GM18867 (cell line): ENCODE measurements at regions not wholly inside any gene's neighbourhood (a gene's known extent, or its start where the extent isn't known, plus 50 kb on each side); places are given as distances from the start of the nearest gene placed in this dataset.

ENCODE experiments used
- ATAC-seq: cut with Tn5 transposase; IDR thresholded peaks from one replicate; pipeline ENCODE4 v1.9.1; 2021; ENCODE audit warnings: mild to moderate bottlenecking, moderate library complexity; ENCODE audit not compliant: unreplicated experiment

- no peak for ATAC-seq
Measured at GRCh38 chr20:1798982-1799381, 96.2 kb upstream of the SIRPA start.

- ATAC-seq = no peak
Measured at GRCh38 chr20:1793821-1794220, 101.4 kb upstream of the SIRPA start.

GRCh38 chr20:1792274-1792673, 102.9 kb upstream of the SIRPA start:
- ATAC-seq = no peak

- no peak for ATAC-seq
Measured at GRCh38 chr20:1790386-1790785, 104.8 kb upstream of the SIRPA start.

GRCh38 chr20:1788044-1788443, 107.2 kb upstream of the SIRPA start:
- no peak for ATAC-seq

- ATAC-seq = no peak
Measured at GRCh38 chr20:1786486-1786885, 108.7 kb upstream of the SIRPA start.

- no peak for ATAC-seq
Measured at GRCh38 chr20:1784586-1784985, 110.6 kb upstream of the SIRPA start.

- ATAC-seq = no peak
Measured at GRCh38 chr20:1783245-1783644, 112.0 kb upstream of the SIRPA start.

GRCh38 chr20:1782181-1782580, 113.0 kb upstream of the SIRPA start:
- ATAC-seq = no peak

GRCh38 chr20:1779567-1779966, 115.6 kb upstream of the SIRPA start:
- no peak for ATAC-seq

GRCh38 chr20:1778338-1778737, 116.9 kb upstream of the SIRPA start:
- ATAC-seq = no peak

- peak; percentile 21 for ATAC-seq
Measured at GRCh38 chr20:1777476-1777820, 117.8 kb upstream of the SIRPA start.

- ATAC-seq = peak; percentile 82
Measured at GRCh38 chr20:1776681-1777475, 118.3 kb upstream of the SIRPA start.

- no peak for ATAC-seq
Measured at GRCh38 chr20:1775117-1775516, 117.5 kb upstream of the SIRPG start.

- no peak for ATAC-seq
Measured at GRCh38 chr20:1774479-1774878, 116.9 kb upstream of the SIRPG start.

- no peak for ATAC-seq
Measured at GRCh38 chr20:1773816-1774215, 116.2 kb upstream of the SIRPG start.

GRCh38 chr20:1769491-1769890, 111.9 kb upstream of the SIRPG start:
- ATAC-seq = no peak

GRCh38 chr20:1766731-1767130, 109.2 kb upstream of the SIRPG start:
- no peak for ATAC-seq

- ATAC-seq = peak; percentile 75
Measured at GRCh38 chr20:1764136-1765033, 106.8 kb upstream of the SIRPG start.

- no peak for ATAC-seq
Measured at GRCh38 chr20:1761598-1761997, 104.0 kb upstream of the SIRPG start.

- ATAC-seq = no peak
Measured at GRCh38 chr20:1761116-1761515, 103.5 kb upstream of the SIRPG start.

GRCh38 chr20:1758765-1759164, 101.2 kb upstream of the SIRPG start:
- no peak for ATAC-seq
